CD4-positive, alpha-beta T cell treated with Interleukin-10 for 1 hour (primary cell): ENCODE measurements at regions not wholly inside any gene's neighbourhood (a gene's known extent, or its start where the extent isn't known, plus 50 kb on each side); places are given as distances from the start of the nearest gene placed in this dataset.

Source experiments
- DNase-seq: peaks from one replicate; pipeline ENCODE4 v3.0.0-alpha.2; 2020

GRCh38 chr9:1269533-1270315, 219.6 kb downstream of the DMRT2 start:
- no peak for DNase-seq

DNA sequence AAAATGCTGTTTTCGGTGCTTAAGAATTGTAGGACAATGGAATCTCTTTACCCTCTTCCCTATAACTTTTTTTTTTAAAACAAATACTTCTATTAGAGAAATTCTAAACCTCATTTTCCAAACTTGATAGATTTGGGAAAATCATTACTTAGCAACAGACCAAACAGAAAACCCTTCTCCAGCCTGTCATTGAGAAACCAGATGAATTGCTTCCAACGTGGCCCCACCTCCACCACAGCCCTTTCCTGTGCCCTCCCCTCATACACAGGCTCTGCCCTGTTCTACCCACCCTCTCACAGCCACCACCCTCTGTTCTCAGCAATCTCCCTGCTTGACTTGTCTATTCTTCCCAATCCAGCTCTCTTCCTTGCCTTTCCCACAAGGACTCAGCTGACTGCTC, 221.2 kb downstream of the DMRT2 start:
- no peak for DNase-seq

GRCh38 chr9:1271786-1272185, 221.6 kb downstream of the DMRT2 start:
- no peak for DNase-seq

DNA sequence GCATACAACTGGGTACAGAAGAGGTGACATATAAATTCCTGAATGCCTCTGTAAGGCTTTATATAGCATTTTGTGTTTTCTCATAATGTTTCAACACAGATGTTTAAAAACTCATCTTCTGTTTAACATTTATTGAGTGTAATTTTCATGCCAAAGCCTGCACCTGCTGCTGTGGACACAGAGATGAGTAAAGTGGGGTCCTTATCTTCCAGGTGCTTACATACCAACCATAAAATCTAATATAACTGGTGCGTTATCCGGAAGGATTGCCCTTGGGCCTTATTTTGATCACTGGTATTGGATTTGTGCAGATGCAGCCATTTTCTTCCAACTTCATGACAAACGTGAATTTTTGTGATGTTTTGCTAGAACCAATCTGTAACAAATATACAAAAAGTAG, 222.3 kb downstream of the DMRT2 start:
- no peak for DNase-seq

- no peak for DNase-seq
Observed at GRCh38 chr9:1273859-1274258, 223.7 kb downstream of the DMRT2 start.

- DNase-seq: no peak
Observed at GRCh38 chr9:1274334-1274733, 224.2 kb downstream of the DMRT2 start.

DNA sequence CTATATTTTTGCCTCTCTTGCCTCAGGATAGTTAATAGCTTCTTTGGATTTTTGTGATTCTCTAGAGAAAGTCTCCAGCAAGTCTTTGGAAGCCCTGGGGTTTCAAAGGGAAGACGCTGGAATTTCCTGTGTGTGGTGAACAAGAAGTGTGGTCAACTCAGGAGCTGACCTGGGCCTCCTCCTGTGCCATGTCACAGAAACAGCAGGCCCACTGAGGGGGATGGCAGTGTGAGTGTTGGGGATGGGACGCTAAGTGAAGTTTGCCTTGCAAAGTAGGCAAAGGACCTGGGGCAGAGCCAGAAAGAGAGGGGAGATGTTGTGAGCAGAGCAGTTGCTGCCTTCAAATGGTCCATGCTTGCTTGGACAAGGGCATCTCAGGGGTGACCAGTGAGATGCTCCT, 226.3 kb downstream of the DMRT2 start:
- DNase-seq: no peak

- DNase-seq: no peak
Observed at GRCh38 chr9:1284727-1285126, 234.6 kb downstream of the DMRT2 start.

DNA sequence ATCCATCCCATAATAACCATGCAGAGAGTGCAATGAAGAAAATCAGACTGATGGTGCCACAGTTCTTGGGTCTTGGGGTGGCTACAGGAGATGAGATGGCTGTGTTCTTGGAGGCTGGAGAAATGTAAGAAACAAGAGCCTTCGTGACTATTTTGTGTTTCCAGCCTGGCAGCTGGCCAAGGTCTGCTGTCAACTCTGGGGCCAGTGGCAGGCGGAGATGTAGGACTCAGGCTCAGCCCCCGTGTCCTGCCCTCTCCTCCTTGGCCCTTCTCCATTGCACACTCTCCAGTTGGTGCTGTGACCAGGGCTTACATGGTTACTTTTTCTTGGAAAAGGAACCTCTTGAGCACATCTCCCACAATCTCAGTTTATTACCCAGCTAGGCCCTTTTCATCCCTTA, 235.4 kb downstream of the DMRT2 start:
- no peak for DNase-seq

DNA sequence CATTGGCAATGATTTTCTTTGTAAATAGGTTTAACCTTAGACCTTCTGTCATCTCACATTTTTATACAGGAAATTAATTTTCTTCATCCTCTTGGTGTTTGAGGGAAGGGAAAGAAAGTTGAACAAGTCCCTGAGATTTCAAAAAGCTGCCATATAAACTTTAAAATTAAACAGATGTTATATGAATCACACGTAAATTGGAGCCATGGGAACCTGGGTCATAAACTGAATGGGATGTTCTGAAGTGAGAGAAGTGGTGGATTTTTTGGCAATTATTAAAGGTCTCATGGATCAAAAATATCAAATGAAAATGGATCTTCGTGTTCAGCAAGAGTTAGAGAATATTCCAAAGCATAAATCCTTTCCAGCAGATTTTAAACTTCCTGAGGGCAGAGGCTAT, 242.2 kb downstream of the DMRT2 start:
- no peak for DNase-seq

GRCh38 chr9:1294641-1295258, 244.6 kb downstream of the DMRT2 start:
- no peak for DNase-seq

DNA sequence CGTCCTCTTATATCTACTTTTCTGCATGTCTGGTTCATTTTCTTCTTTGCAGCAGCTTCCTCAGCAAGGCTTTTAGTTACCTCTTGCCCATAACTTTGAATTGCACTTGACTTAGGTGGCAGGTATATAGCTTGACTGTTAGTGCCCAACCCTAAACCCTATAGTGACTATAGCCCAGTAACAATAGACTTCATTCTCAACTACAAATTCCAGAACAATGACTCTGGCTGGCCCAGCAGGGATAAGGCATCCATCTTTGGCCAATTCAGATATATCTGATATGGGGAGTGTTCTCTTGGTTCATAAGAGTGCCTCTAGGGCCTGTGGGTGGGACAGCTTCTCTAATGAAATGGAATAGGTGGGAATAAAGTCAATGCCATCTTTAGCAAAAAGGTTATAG, 246.2 kb downstream of the DMRT2 start:
- DNase-seq: no peak

- no peak for DNase-seq
Observed at GRCh38 chr9:1298046-1298445, 247.9 kb downstream of the DMRT2 start.

DNA sequence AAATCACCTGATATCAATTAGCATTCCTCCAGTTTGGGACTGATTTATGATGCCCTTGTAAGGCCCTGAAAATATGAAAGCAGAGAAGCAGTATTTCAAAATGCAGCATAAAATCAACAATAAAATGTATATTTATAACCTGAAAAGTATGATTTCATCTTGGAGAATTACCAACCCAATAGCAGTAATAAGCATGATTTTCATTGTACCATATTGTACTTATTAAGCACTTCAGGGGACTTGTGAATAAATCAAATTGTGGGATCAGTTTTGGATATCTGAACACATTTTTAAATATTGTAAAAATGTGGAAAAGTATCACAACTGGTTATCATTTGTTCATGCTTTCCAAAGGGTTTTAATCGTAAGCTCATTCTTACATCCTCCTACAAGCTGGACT, 250.8 kb downstream of the DMRT2 start:
- no peak for DNase-seq

DNA sequence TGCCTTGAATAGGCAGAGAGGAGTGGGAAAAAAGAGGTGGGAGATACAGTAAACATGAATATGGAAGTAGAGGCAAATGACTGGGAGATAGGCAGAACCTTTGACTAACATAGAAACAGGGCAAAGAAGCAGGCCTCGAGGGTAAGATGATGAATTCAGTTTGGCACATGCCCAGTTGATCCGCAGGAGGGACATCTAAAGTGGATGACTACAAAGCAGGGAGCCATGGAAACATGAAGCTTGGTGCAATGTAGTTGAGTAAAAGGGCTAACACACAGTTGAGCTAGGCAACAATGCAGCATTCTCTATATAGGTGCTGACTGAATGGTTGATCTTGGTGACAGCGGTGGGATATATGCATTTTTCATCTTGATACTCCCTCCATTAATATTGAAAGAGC, 253.8 kb downstream of the DMRT2 start:
- DNase-seq: no peak

DNA sequence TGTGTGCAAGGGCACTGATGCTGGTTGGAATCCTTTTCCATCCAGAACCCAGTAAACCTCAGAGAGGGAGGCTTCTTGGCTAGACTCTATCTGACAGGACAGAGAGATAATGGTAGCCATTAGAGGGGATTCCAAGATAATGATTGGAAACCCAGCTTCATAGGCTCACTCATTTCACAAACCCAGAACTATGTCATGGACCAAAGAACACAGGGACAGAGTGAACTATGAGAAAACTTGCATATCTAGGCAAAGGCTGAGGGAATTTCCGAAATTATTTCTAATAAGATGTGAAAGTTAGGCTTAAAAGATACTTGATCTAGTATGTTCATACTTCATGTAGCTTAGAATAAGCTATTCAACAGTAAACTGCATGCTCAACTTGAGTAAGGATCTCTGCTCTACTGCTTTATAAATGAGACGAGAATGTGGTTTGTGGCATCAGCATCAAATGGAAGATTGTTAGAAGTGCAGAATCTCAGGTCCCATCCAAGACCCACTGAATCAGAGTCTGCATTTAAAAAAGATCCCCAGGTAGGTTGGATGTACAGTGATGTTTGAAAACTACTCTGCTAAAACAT, 261.4 kb downstream of the DMRT2 start:
- DNase-seq: no peak

- no peak for DNase-seq
Observed at GRCh38 chr9:1319436-1319835, 269.3 kb downstream of the DMRT2 start.

DNA sequence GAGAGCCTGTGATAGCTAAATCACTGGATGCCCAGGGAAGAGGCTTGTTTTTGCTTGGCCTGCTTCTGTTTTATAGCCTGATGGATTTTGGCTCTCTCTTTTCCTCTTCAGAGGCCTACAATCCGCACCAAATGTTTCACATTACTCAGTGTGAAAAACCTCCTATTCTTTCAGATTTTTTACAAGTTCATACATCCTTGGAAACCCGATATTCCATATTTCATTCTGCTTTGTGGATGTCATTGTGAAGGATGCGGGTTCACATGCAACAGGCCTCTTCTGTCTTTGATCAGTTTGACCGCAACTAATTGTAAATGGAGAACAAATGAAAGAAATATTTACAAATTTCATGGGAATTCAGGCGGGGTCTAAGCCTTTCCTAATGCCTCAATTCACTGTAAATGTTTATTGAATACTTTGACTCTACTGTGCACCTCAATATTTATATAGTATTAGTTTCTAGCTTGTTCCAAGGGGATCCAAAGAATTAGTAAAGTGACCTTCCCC, 269.9 kb downstream of the DMRT2 start:
- no peak for DNase-seq

DNA sequence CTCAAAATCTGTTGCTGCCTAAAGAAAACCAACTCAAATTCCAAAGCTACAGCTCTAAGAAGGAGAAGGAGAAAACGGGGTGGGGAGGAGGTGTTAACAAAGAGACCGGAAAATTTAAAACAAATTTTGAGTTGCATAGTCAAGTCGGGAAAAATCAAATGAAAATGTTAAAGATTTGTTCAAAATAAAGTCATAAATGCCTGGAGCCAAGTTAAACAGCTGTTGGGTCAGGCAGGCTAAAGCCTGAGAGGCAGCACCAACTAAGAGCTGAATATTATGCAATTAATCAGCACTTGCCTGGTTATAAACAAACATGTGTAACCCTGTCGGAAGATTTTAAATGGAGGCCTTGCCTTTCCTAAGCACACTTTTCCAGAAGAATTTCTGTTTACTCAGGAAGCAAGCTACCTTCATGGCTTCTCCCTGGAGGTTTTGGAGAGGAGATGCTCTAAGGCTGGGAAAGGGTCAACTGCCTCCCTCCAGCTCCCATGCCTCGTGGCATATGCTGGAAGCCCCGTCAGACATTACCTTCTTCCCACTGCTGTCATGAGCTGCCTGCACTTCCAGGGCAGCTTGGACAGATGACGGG, 270.5 kb downstream of the DMRT2 start:
- DNase-seq: no peak

GRCh38 chr9:1327467-1327866, 277.3 kb downstream of the DMRT2 start:
- DNase-seq: no peak

GRCh38 chr9:1328341-1328740, 278.2 kb downstream of the DMRT2 start:
- no peak for DNase-seq

DNA sequence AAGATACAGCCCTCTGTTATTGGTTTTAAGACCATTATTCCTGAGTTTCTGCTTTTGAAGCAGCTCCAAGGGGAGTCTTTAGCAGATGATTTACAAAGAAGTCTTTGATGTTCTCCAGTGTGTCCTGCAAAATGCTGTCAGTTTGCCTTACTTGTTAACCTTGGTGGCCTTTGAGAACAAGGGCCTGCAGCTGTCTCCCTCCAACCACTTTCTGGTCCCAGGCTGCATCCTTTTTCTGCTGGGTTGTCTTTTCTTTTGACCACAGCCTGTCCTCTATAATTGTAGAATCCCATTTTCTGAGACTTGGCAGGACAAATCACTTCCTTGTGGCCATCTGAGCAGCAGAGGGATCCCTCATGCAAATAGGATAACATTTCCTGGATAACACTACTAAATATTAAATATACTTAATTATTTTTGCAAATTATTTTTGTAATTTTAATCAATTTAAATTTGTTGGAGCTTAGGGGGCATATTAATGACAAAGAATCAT, 281.4 kb downstream of the DMRT2 start:
- DNase-seq: no peak

DNA sequence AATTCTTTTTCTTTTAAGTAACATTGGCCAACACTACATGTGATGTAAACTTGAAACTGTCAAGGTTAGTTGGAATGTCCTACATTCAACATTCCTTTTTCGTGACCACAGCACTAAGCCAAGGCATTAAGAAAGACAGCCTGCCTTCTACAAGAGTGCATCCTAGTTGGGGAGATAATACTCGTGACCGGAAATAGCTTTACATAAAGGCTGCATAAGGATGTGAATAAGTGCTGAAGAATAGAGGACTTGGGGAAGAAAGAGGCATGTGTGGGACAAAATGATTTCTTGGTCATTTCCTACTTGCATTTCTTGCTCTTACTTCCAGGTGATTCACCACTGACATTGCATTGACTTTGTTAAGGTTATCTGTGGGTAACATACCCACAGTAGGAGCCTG, 282.0 kb downstream of the DMRT2 start:
- DNase-seq: no peak

GRCh38 chr9:1335174-1335573, 285.0 kb downstream of the DMRT2 start:
- DNase-seq: no peak
